ENCODE measurements at regions not wholly inside any gene's neighbourhood (a gene's known extent, or its start where the extent isn't known, plus 50 kb on each side); places are given as distances from the start of the nearest gene placed in this dataset.

- DNase-seq (ENCODE audit: low spot score), result no peak
- Histone ChIP-seq H3K27me3 (no peaks in the 10 kb centered on the region), H3K4me3 (no peak overlapping the region), H3K9me3 (no peaks in the 10 kb centered on the region), H3K27ac (no peak overlapping the region), H3K4me1 (no peaks in the 10 kb centered on the region), H3K36me3 (no peaks in the 10 kb centered on the region)
- no peak for TF ChIP-seq CTCF (IDR thresholded peaks at IDR 0.05)
Measured at GRCh38 chr12:43112101-43112920, 439.7 kb downstream of the ADAMTS20 start.

GRCh38 chr12:43111608-43112007 is 440.4 kb downstream of the ADAMTS20 start:
- no peaks in the 10 kb centered on the region for H3K9me3 ChIP-seq
- H3K4me3 ChIP-seq, result no peak overlapping the region
- no peaks in the 10 kb centered on the region for H3K4me1 ChIP-seq
- H3K36me3 ChIP-seq, result no peaks in the 10 kb centered on the region
- no peak for DNase-seq (ENCODE audit: low spot score)
- no peaks in the 10 kb centered on the region for H3K27me3 ChIP-seq
- no peak overlapping the region for H3K27ac ChIP-seq
- TF ChIP-seq CTCF (IDR thresholded peaks at IDR 0.05), result no peak

- Histone ChIP-seq H3K27ac (no peak overlapping the region), H3K4me1 (no peaks in the 10 kb centered on the region), H3K36me3 (no peaks in the 10 kb centered on the region), H3K9me3 (no peaks in the 10 kb centered on the region), H3K4me3 (no peak overlapping the region), H3K27me3 (no peaks in the 10 kb centered on the region)
- TF ChIP-seq CTCF (IDR thresholded peaks at IDR 0.05), result no peak
- no peak for DNase-seq (ENCODE audit: low spot score)
Measured at GRCh38 chr12:43109631-43110345, 442.2 kb downstream of the ADAMTS20 start.

DNA sequence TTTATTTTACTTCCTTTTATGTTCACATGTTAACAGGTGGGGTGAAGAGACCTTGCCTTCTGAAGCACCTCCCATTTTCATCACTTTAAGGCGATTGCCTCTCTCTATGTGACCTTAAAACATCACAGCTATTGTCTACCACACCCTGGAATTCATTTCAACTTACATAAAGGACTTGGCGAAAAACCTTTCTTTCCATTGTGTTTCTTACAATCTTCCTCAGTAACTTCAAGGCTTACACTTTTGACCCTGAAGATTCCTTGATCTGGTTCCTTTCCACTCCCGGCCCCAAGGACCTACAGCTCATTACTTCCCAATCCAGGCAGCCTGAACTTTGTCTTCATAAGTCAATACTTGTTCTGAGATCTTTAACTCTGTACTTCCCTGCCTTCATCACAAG is 443.3 kb downstream of the ADAMTS20 start:
- Histone ChIP-seq H3K27ac (no peak overlapping the region), H3K4me1 (no peaks in the 10 kb centered on the region), H3K36me3 (no peaks in the 10 kb centered on the region), H3K4me3 (no peak overlapping the region), H3K27me3 (no peaks in the 10 kb centered on the region), H3K9me3 (no peaks in the 10 kb centered on the region)
- TF ChIP-seq CTCF (IDR thresholded peaks at IDR 0.05), result no peak
- DNase-seq (ENCODE audit: low spot score), result no peak

DNA sequence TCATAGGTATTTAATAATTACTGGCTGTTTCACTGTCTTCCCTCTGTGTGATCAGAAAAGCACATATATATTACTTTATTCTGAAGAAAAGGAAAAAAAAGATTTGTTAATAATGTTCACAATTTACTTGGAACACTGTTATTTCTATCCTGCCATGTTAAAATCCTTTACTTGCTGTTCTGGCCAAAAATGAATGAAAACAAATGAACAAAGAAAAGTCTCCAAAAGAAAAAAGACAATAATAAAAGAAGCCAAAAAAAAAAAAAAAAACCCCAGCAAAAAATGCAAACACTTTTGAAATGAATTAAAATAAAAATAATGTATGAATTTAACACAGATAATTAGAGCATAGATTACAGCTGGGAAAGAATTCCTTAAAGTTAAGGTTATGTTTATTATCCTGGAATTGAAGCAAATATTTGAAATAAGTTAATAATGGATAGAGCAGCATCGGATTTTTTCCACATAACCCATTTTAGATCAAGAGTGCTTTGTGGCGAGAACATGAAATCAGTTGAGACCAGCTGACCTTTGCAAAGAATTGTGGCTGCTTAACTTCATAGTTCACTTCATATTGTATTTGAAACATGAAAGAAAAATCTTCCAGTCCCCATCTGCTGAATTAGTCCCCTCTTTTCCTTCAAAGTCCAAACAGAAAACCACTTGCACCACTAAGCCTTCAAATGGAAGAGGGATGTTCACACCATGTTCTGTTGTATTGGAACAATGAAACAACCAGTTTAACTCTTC is 444.8 kb downstream of the ADAMTS20 start:
- H3K36me3 ChIP-seq, result no peaks in the 10 kb centered on the region
- no peak for DNase-seq (ENCODE audit: low spot score)
- no peaks in the 10 kb centered on the region for H3K4me1 ChIP-seq
- H3K27me3 ChIP-seq, result no peaks in the 10 kb centered on the region
- H3K4me3 ChIP-seq, result no peak overlapping the region
- TF ChIP-seq CTCF (IDR thresholded peaks at IDR 0.05), result no peak
- H3K27ac ChIP-seq, result no peak overlapping the region
- no peaks in the 10 kb centered on the region for H3K9me3 ChIP-seq
